ENCODE measurements at regions not wholly inside any gene's neighbourhood (a gene's known extent, or its start where the extent isn't known, plus 50 kb on each side); places are given as distances from the start of the nearest gene placed in this dataset.

DNA sequence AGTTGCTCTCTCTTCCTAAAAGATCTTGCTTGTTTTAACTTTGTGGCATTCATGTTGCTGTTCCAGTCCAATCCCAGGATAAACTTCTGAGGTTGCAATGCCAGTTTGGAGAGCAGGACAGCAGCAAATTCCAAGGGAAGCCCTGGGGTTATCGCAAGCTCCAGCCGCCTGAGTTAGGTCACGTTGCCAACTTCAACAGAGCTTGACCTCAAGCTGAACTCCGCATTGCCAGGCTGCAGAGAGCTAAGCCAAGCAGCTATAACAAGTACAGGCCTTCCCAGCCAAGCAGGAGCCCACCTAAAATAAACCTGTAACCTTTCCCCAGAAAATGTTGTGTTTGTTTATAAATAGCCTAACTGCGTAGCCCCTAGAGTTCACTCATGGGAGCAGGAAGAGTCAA lies 138.9 kb upstream of the LYZL1 start:
- no peak for DNase-seq (ENCODE audit: extremely low spot score)
- Histone ChIP-seq H3K4me3 (ENCODE audit: low read depth, low read length) (no peak overlapping the region), H3K4me1 (ENCODE audit: insufficient read depth) (no peaks in the 10 kb centered on the region), H3K27ac (ENCODE audit: low read depth) (no peak overlapping the region), H3K36me3 (ENCODE audit: insufficient read depth) (no peaks in the 10 kb centered on the region)
- 54% methylated on average over 5 of the region's 5 CpGs for WGBS

DNA sequence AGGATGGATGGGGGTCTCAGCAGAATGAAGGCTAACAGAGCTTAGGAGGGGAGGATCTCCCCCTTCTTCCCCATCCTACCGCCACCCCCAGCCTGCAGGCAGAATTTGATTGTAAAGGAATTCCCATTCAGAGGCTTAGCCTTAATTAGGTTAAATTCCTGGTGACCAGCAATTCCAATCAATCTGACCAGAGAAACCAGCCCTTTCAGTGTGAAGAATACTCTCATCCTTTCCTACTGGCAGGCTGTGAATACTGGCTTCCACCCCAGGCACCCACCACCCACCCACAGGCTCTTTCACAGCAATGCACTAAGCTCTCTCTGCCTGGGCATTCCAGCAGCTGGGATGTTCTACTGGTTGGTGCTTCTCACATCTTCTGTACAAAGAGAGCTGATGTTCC lies 137.9 kb upstream of the LYZL1 start:
- no peak for DNase-seq (ENCODE audit: extremely low spot score)
- no peak overlapping the region for H3K27ac ChIP-seq (ENCODE audit: low read depth)
- no peaks in the 10 kb centered on the region for H3K36me3 ChIP-seq (ENCODE audit: insufficient read depth)
- H3K4me1 ChIP-seq (ENCODE audit: insufficient read depth): no peaks in the 10 kb centered on the region
- 93% methylated on average over 1 of the region's 1 CpG for WGBS
- no peak overlapping the region for H3K4me3 ChIP-seq (ENCODE audit: low read depth, low read length)

DNA sequence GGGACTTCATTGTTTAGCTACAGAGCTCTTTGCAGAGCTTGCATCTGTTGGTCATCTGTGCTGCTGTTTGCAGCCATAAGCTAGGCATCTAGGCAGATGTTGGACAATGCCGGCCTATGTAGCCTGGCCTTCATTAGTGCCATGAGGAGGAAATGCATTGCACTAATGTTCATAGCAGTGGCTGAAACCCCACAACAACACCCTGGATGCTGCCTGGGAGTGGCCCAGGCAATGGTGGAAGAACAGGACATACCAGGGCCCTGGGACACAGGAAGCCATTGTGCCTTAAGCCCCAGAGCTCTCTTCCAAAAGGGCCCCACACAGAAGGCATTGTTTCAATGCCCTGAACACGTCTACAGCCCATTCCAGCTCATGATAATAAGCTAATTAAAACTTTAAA lies 131.5 kb upstream of the LYZL1 start:
- no peak overlapping the region for H3K4me3 ChIP-seq (ENCODE audit: low read depth, low read length)
- no peak for DNase-seq (ENCODE audit: extremely low spot score)
- no peak overlapping the region for H3K27ac ChIP-seq (ENCODE audit: low read depth)
- H3K4me1 ChIP-seq (ENCODE audit: insufficient read depth): no peaks in the 10 kb centered on the region
- H3K36me3 ChIP-seq (ENCODE audit: insufficient read depth): no peaks in the 10 kb centered on the region
- 89% methylated on average over 2 of the region's 2 CpGs for WGBS

DNA sequence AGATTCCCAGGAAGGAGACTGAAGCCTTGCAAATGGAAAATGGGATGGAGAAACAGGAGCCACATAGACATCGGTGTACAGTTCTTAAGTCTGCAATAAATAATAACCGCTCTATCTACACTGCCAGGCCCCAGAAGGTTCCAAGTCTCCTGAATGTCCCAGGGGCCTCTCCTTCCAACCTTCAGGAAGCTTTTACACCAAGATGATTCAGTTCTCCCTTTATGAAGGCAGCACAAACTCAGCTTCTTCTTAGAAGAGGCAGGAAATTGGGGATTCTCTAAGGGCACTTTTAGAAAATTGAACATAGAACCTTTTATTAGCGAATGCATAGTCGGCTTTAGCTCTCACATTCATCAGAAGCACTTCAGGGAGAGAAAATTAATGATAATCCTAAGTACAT lies 130.8 kb upstream of the LYZL1 start:
- DNase-seq (ENCODE audit: extremely low spot score): no peak
- no peak overlapping the region for H3K27ac ChIP-seq (ENCODE audit: low read depth)
- 89% methylated on average over 4 of the region's 4 CpGs for WGBS
- no peaks in the 10 kb centered on the region for H3K4me1 ChIP-seq (ENCODE audit: insufficient read depth)
- no peak overlapping the region for H3K4me3 ChIP-seq (ENCODE audit: low read depth, low read length)
- H3K36me3 ChIP-seq (ENCODE audit: insufficient read depth): no peaks in the 10 kb centered on the region

DNA sequence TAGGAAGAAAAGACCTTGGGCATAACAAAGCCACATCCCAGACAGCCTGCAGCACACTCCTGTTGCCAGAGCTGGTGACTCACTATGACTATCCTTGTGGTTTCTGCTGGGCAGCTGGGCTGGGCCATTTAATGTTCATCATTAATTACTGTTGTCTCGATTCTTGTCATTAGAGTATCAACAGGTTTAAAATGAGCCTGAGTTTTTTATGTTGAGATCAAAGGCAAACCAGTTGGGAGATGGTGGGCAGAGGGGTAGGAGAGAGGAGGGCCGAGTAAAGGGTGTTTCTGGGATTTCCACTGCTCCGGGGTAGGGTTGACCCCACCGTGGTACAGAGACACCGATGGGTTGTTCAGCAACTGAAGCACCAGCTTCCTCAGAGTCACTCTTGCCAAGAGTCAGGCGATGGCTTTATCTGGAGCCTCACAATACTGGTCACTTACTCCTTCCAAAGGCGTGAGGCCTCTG lies 128.7 kb upstream of the LYZL1 start:
- Histone ChIP-seq H3K4me1 (ENCODE audit: insufficient read depth) (no peaks in the 10 kb centered on the region), H3K4me3 (ENCODE audit: low read depth, low read length) (no peak overlapping the region), H3K27ac (ENCODE audit: low read depth) (no peak overlapping the region), H3K36me3 (ENCODE audit: insufficient read depth) (no peaks in the 10 kb centered on the region)
- no peak for DNase-seq (ENCODE audit: extremely low spot score)
- WGBS: 91% methylated on average over 7 of the region's 7 CpGs

DNA sequence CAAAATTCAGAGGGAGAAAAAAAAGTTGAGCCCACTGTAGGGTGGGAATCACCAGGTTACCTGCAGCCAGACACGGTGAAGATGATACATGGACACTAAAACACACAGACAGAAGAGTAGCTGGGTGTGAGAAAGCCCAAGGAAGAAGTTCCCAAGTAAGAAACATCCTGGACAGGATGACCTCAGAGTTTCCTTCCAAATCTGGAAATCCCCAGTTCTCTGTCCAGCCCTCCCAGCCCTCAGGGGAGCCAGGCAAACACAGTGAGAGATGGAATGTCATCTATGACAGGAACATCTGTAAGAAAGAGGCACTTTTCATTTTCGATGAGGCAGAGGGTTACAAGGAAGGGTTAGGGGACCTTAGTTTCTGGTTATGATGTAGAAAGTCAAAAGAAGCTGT lies 125.1 kb upstream of the LYZL1 start:
- no peak overlapping the region for H3K27ac ChIP-seq (ENCODE audit: low read depth)
- WGBS: 78% methylated on average over 2 of the region's 2 CpGs
- no peak for DNase-seq (ENCODE audit: extremely low spot score)
- H3K4me1 ChIP-seq (ENCODE audit: insufficient read depth): no peaks in the 10 kb centered on the region
- no peak overlapping the region for H3K4me3 ChIP-seq (ENCODE audit: low read depth, low read length)
- H3K36me3 ChIP-seq (ENCODE audit: insufficient read depth): no peaks in the 10 kb centered on the region

DNA sequence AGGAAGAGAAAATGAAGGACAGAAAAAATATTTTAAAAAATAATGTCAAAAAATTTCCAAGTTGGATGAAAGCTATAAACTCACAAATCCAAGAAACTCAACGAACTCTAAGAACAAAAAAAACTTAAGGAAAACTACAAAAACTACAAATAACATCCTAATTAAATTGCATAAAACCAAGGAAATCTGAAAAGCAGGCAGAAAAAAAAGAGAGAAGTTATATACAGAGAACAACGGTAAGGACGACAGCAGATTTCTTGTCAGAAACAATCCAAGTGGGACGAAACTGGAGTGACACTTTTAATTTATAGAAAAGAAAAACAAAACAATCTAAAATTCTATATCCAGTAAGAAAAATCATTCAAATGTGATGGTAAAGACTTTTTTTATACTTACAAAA lies 122.2 kb upstream of the LYZL1 start:
- no peaks in the 10 kb centered on the region for H3K36me3 ChIP-seq (ENCODE audit: insufficient read depth)
- WGBS: 91% methylated on average over 4 of the region's 4 CpGs
- H3K4me1 ChIP-seq (ENCODE audit: insufficient read depth): no peaks in the 10 kb centered on the region
- H3K4me3 ChIP-seq (ENCODE audit: low read depth, low read length): no peak overlapping the region
- H3K27ac ChIP-seq (ENCODE audit: low read depth): no peak overlapping the region
- no peak for DNase-seq (ENCODE audit: extremely low spot score)

DNA sequence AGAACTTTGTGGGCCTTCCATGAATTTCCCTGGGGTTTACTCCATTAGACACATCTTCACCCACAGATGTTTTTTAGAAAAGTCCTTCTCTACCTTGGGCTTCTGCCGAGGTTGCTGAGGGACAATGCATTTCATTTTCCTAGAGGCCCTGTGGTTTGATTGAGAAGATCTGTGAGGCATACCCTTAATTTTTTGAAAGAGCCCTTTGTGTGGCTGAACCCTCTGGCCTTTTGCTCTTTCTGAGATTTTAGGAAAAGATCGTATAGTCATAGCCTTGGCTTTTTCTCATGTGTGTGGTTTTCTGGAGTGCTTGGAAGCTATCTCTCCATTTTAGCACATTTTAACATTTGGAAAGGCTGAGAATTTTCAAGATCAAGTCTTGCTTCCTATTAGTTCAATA lies 119.8 kb upstream of the LYZL1 start:
- Histone ChIP-seq H3K36me3 (ENCODE audit: insufficient read depth) (no peaks in the 10 kb centered on the region), H3K4me1 (ENCODE audit: insufficient read depth) (no peaks in the 10 kb centered on the region), H3K4me3 (ENCODE audit: low read depth, low read length) (no peak overlapping the region), H3K27ac (ENCODE audit: low read depth) (no peak overlapping the region)
- DNase-seq (ENCODE audit: extremely low spot score): no peak
- WGBS: 71% methylated on average over 2 of the region's 2 CpGs

DNA sequence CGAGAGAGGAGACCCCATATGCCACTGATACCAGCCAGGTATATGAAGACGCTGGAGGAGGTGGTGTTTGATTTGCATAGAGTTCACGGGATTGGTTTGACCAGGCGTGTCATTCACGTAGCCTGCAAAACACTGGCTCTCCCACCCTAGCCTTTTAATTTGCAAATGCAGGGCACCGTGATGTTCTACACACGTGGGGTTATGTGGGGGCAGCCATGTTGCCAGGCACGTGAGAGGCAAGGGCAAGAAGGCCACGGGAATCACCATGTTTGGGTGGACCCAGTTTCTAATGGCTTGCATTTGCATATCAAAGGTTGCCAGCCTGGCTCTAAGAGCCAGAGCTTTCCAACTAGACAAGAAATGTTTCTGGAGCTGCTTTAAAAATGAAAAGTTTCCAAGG lies 117.2 kb upstream of the LYZL1 start:
- Histone ChIP-seq H3K27ac (ENCODE audit: low read depth) (no peak overlapping the region), H3K4me3 (ENCODE audit: low read depth, low read length) (no peak overlapping the region), H3K36me3 (ENCODE audit: insufficient read depth) (no peaks in the 10 kb centered on the region), H3K4me1 (ENCODE audit: insufficient read depth) (no peaks in the 10 kb centered on the region)
- DNase-seq (ENCODE audit: extremely low spot score): no peak
- 88% methylated on average over 9 of the region's 9 CpGs for WGBS

DNA sequence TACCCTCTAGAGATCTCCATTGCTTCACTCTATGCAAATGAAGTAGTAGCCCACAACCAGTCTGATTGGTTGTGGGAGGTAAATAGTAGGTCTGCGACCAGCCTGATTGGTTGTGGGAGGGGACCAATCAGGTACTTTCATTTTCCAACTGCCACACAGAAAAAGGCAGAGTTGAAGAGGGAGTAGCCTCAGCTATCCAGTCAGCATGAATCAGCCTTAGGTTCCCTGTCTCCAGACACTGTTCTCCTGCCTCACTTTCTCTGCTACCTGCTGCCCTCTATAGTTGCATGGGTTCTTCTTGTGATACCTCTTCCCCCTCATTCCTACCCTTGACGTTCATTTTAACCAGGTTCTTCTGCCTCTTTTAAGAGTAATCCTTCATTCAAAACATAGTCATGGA lies 114.5 kb upstream of the LYZL1 start:
- Histone ChIP-seq H3K36me3 (ENCODE audit: insufficient read depth) (no peaks in the 10 kb centered on the region), H3K4me3 (ENCODE audit: low read depth, low read length) (no peak overlapping the region), H3K27ac (ENCODE audit: low read depth) (no peak overlapping the region), H3K4me1 (ENCODE audit: insufficient read depth) (no peaks in the 10 kb centered on the region)
- no peak for DNase-seq (ENCODE audit: extremely low spot score)
- WGBS: 88% methylated on average over 2 of the region's 2 CpGs

DNA sequence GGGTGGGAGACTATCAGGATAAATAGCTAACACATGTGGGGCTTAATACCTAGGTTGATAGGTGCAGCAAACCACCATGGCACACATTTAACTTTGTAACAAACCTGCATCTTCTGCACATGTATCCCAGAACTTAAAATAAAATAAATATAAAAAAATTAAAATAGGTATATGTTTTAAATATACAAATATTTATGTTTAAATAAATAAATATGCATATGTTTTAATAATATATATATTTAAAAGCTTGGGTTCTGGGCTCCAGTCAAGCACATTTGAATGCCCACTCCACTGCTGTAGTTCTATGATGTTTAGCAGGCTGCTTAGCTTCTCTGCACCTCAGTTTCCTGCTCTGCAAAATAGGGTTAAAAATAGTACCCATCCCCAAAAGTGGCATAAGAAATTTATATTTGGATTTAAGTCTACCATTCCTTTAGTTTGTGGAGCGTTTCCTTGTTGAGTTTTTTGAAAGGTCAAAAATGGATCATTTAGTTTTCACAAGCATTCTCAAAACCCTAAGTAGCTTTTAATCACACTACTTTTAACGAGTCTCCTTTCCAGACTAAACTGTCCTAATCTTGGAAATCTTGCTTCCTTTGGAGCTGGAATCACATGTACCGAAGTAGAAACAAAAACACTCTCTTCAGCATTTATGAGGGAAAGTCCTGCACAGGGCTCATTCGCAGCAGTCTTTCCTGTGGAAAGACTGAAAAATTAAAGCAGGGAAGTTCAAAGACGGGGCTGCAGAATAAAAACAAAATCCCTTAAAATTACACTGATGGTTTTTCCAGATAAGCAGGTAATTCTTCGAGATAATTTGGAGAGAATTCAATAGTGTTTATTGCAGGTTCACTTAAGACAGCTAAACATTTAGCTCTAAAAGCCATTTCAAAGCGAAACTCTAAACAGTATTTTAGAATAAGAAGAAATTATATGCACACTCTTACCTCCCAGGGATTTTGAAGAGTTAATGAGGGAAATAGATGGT lies 111.7 kb upstream of the LYZL1 start:
- 23% methylated on average over 7 of the region's 7 CpGs for WGBS
- Histone ChIP-seq H3K4me3 (ENCODE audit: low read depth, low read length) (no peak overlapping the region), H3K27ac (ENCODE audit: low read depth) (no peak overlapping the region), H3K36me3 (ENCODE audit: insufficient read depth) (no peaks in the 10 kb centered on the region), H3K4me1 (ENCODE audit: insufficient read depth) (no peaks in the 10 kb centered on the region)
- DNase-seq (ENCODE audit: extremely low spot score): peak; percentile 37

DNA sequence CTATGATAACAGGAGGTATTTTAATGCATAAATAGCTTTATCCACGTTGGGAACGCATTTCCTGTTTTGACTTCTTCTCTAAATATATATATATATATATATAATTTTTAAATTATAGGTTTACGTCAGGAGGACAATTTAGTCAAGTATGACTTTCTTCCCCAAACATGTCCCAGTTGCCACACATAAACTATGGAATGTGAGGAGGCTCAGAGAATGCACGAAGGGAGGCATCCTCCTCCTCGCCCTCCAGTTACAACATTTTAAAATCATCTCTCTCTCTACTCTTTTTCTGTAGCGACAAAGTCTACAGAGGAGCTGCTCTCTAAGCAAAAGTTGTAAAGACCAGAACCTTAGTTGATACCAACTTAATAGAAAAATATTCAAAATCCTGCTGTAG lies 106.9 kb upstream of the LYZL1 start:
- Histone ChIP-seq H3K4me3 (ENCODE audit: low read depth, low read length) (no peak overlapping the region), H3K4me1 (ENCODE audit: insufficient read depth) (no peaks in the 10 kb centered on the region), H3K36me3 (ENCODE audit: insufficient read depth) (no peaks in the 10 kb centered on the region), H3K27ac (ENCODE audit: low read depth) (no peak overlapping the region)
- DNase-seq (ENCODE audit: extremely low spot score): no peak
- WGBS: 67% methylated on average over 6 of the region's 6 CpGs

DNA sequence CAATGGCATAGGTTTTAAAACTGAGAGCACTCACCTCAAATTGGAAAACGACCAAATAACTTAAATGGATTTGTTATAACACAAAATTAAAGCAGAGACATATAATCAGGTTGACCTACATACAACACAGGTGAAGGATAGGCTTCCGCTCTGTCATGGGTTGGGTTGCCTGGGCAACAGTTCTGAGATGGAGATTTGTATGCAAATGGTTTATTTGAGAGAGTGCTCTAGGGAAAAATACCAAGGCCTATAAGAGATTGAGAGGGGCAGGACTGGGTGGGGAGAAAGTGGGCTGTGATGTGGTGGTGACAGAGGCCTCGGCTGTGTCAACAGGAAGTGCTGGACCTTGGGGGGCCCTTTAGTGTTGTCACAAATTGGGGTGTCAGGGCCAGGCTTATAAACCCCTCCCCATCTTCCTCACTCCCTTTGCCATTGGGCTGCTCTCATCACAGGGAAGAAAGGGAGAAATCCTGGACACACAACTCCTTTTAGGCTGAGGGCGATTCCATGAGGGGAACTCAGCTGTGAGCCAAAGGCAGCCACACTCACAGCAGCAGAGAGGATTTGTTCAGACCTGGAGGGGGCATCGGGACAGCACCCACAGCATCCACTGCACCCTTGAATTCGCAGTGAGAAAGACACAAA lies 105.4 kb upstream of the LYZL1 start:
- no peaks in the 10 kb centered on the region for H3K36me3 ChIP-seq (ENCODE audit: insufficient read depth)
- H3K27ac ChIP-seq (ENCODE audit: low read depth): no peak overlapping the region
- WGBS: 94% methylated on average over 6 of the region's 6 CpGs
- H3K4me3 ChIP-seq (ENCODE audit: low read depth, low read length): no peak overlapping the region
- H3K4me1 ChIP-seq (ENCODE audit: insufficient read depth): no peaks in the 10 kb centered on the region
- DNase-seq (ENCODE audit: extremely low spot score): no peak

All from urinary bladder (tissue), 3 donors.